ENCODE measurements at regions not wholly inside any gene's neighbourhood (a gene's known extent, or its start where the extent isn't known, plus 50 kb on each side); places are given as distances from the start of the nearest gene placed in this dataset.
A peak's percentile ranks its signal among the peaks of the same experiment; 100 is the strongest.

DNA sequence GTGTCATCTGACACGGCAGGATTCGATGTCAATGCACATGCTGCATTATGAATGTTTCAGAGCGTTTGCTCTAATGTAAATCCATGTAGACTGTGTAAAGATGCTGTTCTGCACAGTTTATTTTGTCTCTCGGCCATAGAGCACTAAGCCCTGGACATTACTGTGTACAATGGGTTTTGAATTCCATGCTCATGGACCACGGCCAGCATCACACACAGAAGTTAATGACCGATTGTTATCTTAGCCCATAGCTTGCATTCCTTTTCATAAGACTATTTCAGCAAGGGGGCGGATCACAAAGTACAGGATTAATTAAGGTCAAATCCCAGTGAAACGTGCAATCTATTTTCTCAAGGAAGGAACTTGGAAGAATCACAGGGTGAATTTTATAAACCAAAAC is 286.1 kb upstream of the TENM3 start:
- H3K27me3 ChIP-seq (ENCODE audit: control insufficient read depth, insufficient read depth, low read length) = no peaks in the 10 kb centered on the region
- H3K4me1 ChIP-seq (ENCODE audit: control insufficient read depth, insufficient read depth, low read length) = peaks cover 53% of the 10 kb centered on the region
- peak overlapping the region; percentile 16 for H3K4me3 ChIP-seq (ENCODE audit: low read length)
- peak overlapping the region; percentile 58 for H3K4me2 ChIP-seq (ENCODE audit: low read length)
- H3K36me3 ChIP-seq (ENCODE audit: insufficient read depth, low read length) = no peaks in the 10 kb centered on the region
- H3K9ac ChIP-seq (ENCODE audit: low read depth, low read length) = peak overlapping the region; percentile 69
- no peaks in the 10 kb centered on the region for H3K9me3 ChIP-seq (replicated peaks; ENCODE audit: low read length)

DNA sequence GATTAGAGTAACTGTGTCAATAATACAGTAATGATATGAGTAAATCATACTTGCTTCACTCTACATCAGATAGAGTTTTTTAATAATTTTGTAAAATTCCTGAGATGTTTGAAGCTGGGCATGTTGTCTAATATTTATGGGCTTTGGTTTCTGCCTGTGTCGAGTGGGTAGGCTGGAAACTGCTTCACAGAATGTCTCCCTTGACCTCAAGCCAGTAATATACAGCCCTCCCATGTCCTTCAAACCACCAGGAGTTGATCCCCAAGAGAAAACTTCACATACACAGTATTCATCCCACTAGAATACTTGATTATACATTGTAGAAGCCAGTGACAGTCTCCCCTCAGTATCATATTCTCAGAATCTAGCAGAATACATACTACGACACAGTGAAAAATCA is 284.8 kb upstream of the TENM3 start:
- peak overlapping the region; percentile 40 for H3K4me2 ChIP-seq (ENCODE audit: low read length)
- no peaks in the 10 kb centered on the region for H3K27me3 ChIP-seq (ENCODE audit: control insufficient read depth, insufficient read depth, low read length)
- H3K36me3 ChIP-seq (ENCODE audit: insufficient read depth, low read length) = no peaks in the 10 kb centered on the region
- peak overlapping the region; percentile 69 for H3K9ac ChIP-seq (ENCODE audit: low read depth, low read length)
- no peaks in the 10 kb centered on the region for H3K9me3 ChIP-seq (replicated peaks; ENCODE audit: low read length)
- H3K4me1 ChIP-seq (ENCODE audit: control insufficient read depth, insufficient read depth, low read length) = peaks cover 50% of the 10 kb centered on the region
- H3K4me3 ChIP-seq (ENCODE audit: low read length) = no peak overlapping the region

DNA sequence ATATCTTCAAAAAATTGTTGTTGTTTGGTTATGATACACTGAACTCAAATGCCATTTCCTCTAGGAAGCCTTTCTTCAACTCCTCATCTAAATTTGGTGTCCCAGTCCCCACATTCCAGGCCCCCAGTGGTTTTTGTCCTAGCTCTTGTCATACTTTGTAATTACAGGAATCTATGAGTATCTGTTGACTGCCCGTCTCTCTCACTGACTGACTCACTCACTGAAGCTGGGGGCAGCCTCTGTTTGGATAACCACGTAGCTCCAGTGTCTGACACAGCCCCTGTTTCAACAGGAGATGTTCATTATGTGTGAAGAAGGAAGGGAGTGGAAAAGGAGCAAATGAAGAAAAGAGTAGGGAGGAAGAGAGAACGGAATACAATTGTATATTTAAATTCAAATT is 284.1 kb upstream of the TENM3 start:
- H3K36me3 ChIP-seq (ENCODE audit: insufficient read depth, low read length) = no peaks in the 10 kb centered on the region
- H3K4me1 ChIP-seq (ENCODE audit: control insufficient read depth, insufficient read depth, low read length) = peaks cover 50% of the 10 kb centered on the region
- no peaks in the 10 kb centered on the region for H3K27me3 ChIP-seq (ENCODE audit: control insufficient read depth, insufficient read depth, low read length)
- H3K9me3 ChIP-seq (replicated peaks; ENCODE audit: low read length) = no peaks in the 10 kb centered on the region
- H3K4me3 ChIP-seq (ENCODE audit: low read length) = peak overlapping the region; percentile 17
- H3K9ac ChIP-seq (ENCODE audit: low read depth, low read length) = peak overlapping the region; percentile 74
- peak overlapping the region; percentile 70 for H3K4me2 ChIP-seq (ENCODE audit: low read length)

DNA sequence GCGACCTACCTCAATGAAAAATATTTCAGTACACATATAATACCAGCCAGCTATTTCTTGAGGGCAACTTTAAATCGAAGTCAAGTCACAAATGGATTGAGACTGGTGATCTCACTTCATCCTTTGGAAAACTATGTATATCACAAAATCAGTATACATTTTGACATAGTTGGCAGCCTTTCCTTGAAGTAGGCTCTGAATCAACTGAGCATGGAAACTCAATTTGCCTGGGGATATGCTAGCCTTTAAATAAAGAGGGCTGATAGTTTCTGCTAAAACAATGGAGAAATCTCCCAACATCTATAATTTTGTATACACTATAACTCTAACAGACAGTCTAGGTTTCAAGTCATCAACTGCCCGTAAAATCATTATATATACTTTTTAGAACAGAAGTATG is 282.8 kb upstream of the TENM3 start:
- Histone ChIP-seq H3K9ac (ENCODE audit: low read depth, low read length) (no peak overlapping the region), H3K36me3 (ENCODE audit: insufficient read depth, low read length) (no peaks in the 10 kb centered on the region), H3K4me2 (ENCODE audit: low read length) (no peak overlapping the region), H3K4me1 (ENCODE audit: control insufficient read depth, insufficient read depth, low read length) (peaks cover 50% of the 10 kb centered on the region), H3K4me3 (ENCODE audit: low read length) (no peak overlapping the region), H3K9me3 (replicated peaks; ENCODE audit: low read length) (no peaks in the 10 kb centered on the region), H3K27me3 (ENCODE audit: control insufficient read depth, insufficient read depth, low read length) (no peaks in the 10 kb centered on the region)

DNA sequence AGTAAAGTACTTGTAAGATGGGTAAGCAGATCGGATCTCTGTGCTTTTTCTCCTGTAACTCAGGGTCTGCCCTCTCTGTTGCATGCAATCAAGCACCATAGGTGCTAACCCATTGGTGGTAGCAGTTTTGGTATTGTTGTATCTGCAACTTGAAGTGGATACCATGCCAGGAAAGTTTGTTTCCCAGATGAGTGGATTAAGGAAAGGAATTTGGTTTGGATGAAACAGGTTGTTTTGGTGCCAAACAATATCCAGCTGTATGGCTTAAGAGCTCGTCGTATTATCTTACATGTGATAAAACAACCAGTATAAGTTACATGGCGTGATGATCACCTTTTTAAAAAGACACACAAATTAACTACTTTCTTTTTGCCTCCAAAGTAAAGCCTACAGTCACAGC is 280.9 kb upstream of the TENM3 start:
- Histone ChIP-seq H3K4me1 (ENCODE audit: control insufficient read depth, insufficient read depth, low read length) (peaks cover 50% of the 10 kb centered on the region), H3K4me2 (ENCODE audit: low read length) (no peak overlapping the region), H3K36me3 (ENCODE audit: insufficient read depth, low read length) (no peaks in the 10 kb centered on the region), H3K9me3 (replicated peaks; ENCODE audit: low read length) (no peaks in the 10 kb centered on the region), H3K4me3 (ENCODE audit: low read length) (no peak overlapping the region), H3K9ac (ENCODE audit: low read depth, low read length) (no peak overlapping the region), H3K27me3 (ENCODE audit: control insufficient read depth, insufficient read depth, low read length) (no peaks in the 10 kb centered on the region)

DNA sequence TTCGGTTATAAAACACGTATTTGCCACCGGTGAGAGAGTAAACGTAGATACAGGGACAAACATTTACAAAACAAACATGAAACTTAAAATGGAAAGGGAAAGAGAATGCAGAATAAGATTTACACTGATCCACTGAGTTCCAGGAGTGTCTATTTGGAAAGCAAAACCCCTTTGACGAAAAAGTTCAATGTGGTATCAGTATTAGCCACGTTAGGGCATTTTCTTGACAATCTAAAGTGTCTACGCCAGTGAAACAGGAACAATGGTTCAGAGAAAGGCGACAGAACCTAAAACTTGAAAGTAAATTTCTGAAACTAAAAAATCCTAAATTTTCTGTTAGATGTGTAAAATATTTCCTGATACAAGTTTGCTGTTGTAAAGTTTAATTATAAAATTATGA is 278.5 kb upstream of the TENM3 start:
- Histone ChIP-seq H3K4me1 (ENCODE audit: control insufficient read depth, insufficient read depth, low read length) (peaks cover 45% of the 10 kb centered on the region), H3K4me2 (ENCODE audit: low read length) (no peak overlapping the region)

DNA sequence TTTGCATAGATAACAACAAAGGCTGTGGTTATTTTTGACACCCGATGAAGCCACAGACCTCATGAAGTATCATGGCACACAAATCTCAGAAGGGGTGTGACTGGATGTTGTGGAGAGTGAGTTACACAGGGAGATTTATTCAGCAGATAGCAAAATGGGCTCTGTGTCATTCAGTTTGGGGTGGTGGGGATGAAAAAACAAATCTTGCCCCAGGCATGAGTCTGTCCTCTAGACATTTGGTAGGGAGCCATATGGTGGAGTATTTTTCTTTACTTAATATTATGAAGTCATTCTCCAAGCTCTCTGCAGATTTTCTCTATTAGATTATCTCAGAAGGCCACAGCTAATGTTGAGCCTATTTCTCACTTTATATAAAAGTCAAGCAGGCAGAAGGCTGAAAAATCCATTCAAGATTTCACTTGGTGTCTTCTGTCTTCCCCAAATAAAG is 277.1 kb upstream of the TENM3 start:
- Histone ChIP-seq H3K27me3 (ENCODE audit: control insufficient read depth, insufficient read depth, low read length) (no peaks in the 10 kb centered on the region), H3K4me3 (ENCODE audit: low read length) (no peak overlapping the region), H3K9me3 (replicated peaks; ENCODE audit: low read length) (no peaks in the 10 kb centered on the region), H3K4me1 (ENCODE audit: control insufficient read depth, insufficient read depth, low read length) (peaks cover 39% of the 10 kb centered on the region), H3K4me2 (ENCODE audit: low read length) (no peak overlapping the region), H3K9ac (ENCODE audit: low read depth, low read length) (no peak overlapping the region), H3K36me3 (ENCODE audit: insufficient read depth, low read length) (no peaks in the 10 kb centered on the region)

More for the DNA sequence above, 278.5 kb upstream of the TENM3 start:
- Histone ChIP-seq H3K27me3 (ENCODE audit: control insufficient read depth, insufficient read depth, low read length) (no peaks in the 10 kb centered on the region), H3K4me3 (ENCODE audit: low read length) (no peak overlapping the region), H3K9ac (ENCODE audit: low read depth, low read length) (no peak overlapping the region), H3K9me3 (replicated peaks; ENCODE audit: low read length) (no peaks in the 10 kb centered on the region), H3K36me3 (ENCODE audit: insufficient read depth, low read length) (no peaks in the 10 kb centered on the region)

DNA sequence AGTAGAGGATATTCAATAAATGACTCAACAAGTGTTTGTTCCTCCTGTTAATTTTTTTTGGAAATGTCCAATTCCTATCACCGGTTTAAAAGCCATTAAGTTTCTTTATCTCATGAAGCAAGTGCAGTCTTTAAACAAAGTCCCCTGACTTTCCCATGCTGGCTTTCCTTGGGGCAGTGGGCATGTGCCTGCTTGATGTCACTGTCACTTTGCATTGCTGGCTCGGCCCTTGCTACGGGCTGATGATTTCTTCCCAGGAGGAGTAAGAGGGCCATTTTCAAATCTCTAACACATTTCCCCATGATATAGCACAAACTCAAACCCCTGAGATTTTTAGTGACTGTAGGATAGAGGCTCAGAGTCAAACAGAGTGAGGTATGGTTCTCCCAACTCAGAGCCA is 275.8 kb upstream of the TENM3 start:
- H3K9ac ChIP-seq (ENCODE audit: low read depth, low read length) = no peak overlapping the region
- H3K9me3 ChIP-seq (replicated peaks; ENCODE audit: low read length) = no peaks in the 10 kb centered on the region
- H3K27me3 ChIP-seq (ENCODE audit: control insufficient read depth, insufficient read depth, low read length) = no peaks in the 10 kb centered on the region
- no peaks in the 10 kb centered on the region for H3K36me3 ChIP-seq (ENCODE audit: insufficient read depth, low read length)
- peaks cover 47% of the 10 kb centered on the region for H3K4me1 ChIP-seq (ENCODE audit: control insufficient read depth, insufficient read depth, low read length)
- no peak overlapping the region for H3K4me2 ChIP-seq (ENCODE audit: low read length)
- no peak overlapping the region for H3K4me3 ChIP-seq (ENCODE audit: low read length)

DNA sequence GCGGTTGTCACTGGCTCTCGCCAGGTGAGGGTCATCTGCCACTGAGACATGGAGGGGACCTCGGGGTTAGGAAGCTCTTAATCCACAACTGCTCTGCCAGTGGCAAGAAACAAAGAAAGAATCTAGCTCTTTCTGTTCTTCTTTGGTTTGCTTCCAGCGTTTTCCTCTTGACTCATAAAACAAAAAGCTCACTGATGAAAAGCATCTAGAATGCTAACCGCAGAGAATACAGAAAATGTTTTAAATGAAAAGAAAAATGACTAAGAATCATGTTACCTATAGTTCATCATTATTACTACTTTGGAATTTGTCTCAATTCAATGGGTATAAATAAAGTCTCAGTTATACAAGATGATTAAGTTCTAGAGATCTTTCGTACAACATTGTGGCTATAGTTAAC is 274.8 kb upstream of the TENM3 start:
- Histone ChIP-seq H3K4me2 (ENCODE audit: low read length) (peak overlapping the region; percentile 5), H3K9ac (ENCODE audit: low read depth, low read length) (peak overlapping the region; percentile 19), H3K27me3 (ENCODE audit: control insufficient read depth, insufficient read depth, low read length) (no peaks in the 10 kb centered on the region), H3K4me3 (ENCODE audit: low read length) (peak overlapping the region; percentile 3), H3K36me3 (ENCODE audit: insufficient read depth, low read length) (no peaks in the 10 kb centered on the region), H3K4me1 (ENCODE audit: control insufficient read depth, insufficient read depth, low read length) (peaks cover 43% of the 10 kb centered on the region), H3K9me3 (replicated peaks; ENCODE audit: low read length) (no peaks in the 10 kb centered on the region)

DNA sequence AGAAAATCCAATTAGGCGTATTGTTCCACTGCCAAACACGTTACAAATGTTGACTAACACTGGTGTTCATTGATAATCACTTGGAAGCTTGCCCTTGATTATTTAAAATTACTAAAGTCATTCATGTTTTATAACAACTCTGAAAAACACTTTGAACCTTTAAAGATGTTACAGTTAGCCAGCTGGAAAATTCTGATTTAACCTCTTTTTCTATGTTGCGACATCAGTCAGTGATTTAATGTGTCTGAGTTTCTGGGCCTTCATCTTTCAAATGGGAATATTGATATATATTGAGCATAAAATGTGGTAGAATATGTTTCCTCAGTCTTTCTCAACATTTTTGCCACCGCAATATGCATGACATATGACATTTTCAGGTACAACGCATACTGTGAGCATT is 274.1 kb upstream of the TENM3 start:
- no peaks in the 10 kb centered on the region for H3K27me3 ChIP-seq (ENCODE audit: control insufficient read depth, insufficient read depth, low read length)
- H3K9me3 ChIP-seq (replicated peaks; ENCODE audit: low read length) = no peaks in the 10 kb centered on the region
- H3K4me1 ChIP-seq (ENCODE audit: control insufficient read depth, insufficient read depth, low read length) = peaks cover 43% of the 10 kb centered on the region
- H3K36me3 ChIP-seq (ENCODE audit: insufficient read depth, low read length) = no peaks in the 10 kb centered on the region
- H3K4me3 ChIP-seq (ENCODE audit: low read length) = no peak overlapping the region
- no peak overlapping the region for H3K9ac ChIP-seq (ENCODE audit: low read depth, low read length)
- no peak overlapping the region for H3K4me2 ChIP-seq (ENCODE audit: low read length)

DNA sequence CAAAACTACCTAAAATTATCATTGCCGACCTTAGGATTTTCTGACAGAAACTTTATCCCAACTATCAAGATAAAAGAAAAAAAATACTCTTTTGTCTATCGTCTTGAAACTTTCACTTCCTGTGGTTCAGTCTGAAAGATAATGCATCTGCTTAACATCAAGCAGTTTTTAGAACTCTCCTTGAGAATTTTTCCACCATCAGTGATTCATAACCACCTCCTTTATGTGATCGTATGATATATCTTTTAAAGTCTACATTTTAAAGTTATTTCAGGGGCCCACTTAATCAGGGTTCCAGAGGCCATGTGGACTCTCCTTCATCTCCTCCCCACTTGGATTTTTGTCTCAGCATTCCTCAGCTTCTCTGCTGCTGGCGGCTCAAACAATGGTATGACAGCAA is 272.8 kb upstream of the TENM3 start:
- H3K4me2 ChIP-seq (ENCODE audit: low read length) = no peak overlapping the region
- no peak overlapping the region for H3K9ac ChIP-seq (ENCODE audit: low read depth, low read length)
- peaks cover 43% of the 10 kb centered on the region for H3K4me1 ChIP-seq (ENCODE audit: control insufficient read depth, insufficient read depth, low read length)
- H3K4me3 ChIP-seq (ENCODE audit: low read length) = no peak overlapping the region
- H3K27me3 ChIP-seq (ENCODE audit: control insufficient read depth, insufficient read depth, low read length) = no peaks in the 10 kb centered on the region
- no peaks in the 10 kb centered on the region for H3K36me3 ChIP-seq (ENCODE audit: insufficient read depth, low read length)
- H3K9me3 ChIP-seq (replicated peaks; ENCODE audit: low read length) = no peaks in the 10 kb centered on the region

DNA sequence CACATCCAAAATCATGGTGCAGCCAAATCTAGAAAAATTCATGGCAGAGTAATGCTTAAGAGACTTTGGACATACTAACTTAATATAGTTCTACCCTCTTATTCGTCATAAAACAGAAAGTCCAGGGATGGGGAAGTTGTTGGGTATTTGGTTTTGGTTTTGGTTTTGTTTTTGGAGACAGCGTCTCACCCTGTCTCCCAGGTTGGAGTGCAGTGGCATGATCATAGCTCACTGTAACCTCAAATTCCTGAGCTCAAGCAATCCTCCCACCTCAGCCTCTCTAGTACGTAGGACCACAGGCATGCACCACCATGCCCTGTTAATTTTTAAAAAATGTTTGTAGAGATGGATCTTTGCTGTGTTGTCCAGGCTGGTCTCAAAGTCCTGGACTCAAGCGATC is 271.8 kb upstream of the TENM3 start:
- Histone ChIP-seq H3K4me3 (ENCODE audit: low read length) (peak overlapping the region; percentile 36), H3K36me3 (ENCODE audit: insufficient read depth, low read length) (no peaks in the 10 kb centered on the region), H3K4me1 (ENCODE audit: control insufficient read depth, insufficient read depth, low read length) (peaks cover 35% of the 10 kb centered on the region), H3K27me3 (ENCODE audit: control insufficient read depth, insufficient read depth, low read length) (no peaks in the 10 kb centered on the region), H3K9ac (ENCODE audit: low read depth, low read length) (no peak overlapping the region), H3K9me3 (replicated peaks; ENCODE audit: low read length) (no peaks in the 10 kb centered on the region), H3K4me2 (ENCODE audit: low read length) (peak overlapping the region; percentile 43)
